HG02938 (cell line): ENCODE measurements at regions not wholly inside any gene's neighbourhood (a gene's known extent, or its start where the extent isn't known, plus 50 kb on each side); places are given as distances from the start of the nearest gene placed in this dataset.
"Not testable (repeated sequence)": the region's sequence is repeated elsewhere in the genome, so short reads cannot be mapped to it uniquely, and the experiment has no call there.

Experiments
- ATAC-seq: cut with Tn5 transposase; IDR thresholded peaks from one replicate; pipeline ENCODE4 v1.9.1; 2021; ENCODE audit warnings: mild to moderate bottlenecking, moderate library complexity; ENCODE audit not compliant: unreplicated experiment

DNA sequence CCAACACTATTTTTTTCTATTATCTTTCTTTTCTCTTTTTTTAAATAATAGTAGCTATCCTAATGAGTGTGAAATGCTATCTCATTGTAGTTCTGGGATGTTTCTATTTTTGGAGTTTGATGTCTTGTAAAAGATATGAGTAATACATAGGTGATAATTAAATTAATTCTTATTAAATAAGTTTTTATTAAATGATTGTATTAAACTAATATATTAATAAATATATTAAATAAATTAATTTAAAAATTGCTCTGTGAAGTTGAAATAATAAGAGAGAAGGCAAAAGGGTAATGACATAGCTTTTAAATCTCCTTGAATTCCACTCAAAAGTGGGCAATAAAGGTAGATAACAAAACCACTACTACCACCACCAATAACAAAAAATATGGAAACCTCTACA is 230.2 kb upstream of the SSTR1 start:
- ATAC-seq, result no peak

DNA sequence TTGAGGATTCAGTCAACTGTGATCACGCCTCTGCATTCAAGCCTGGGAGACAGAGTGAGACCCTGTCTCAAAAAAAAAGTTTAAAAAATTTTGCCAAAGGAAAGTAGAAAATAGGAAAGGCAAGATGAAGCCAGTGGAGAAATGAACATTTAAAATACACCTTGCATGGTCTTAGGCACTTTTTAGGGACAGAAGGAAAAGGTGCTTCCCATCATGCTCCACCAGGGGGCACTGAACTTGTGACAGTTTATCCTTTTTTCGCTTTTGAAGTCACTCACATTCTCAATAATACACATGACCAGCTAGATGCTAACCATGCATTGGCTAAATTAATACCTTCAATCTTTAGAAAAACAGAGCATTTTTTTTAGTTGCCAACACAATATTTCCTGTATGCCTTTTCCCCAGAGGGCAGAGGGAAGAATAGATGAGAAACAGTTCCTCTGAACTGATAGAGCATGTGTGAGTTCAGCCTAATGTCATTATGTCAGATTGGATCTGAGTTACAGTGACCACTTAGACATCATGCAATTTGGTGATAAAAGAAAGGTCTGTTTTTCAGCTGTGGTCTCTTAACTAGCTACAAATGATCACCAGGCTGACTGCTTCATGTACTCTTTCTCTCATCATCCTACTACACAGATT is 221.8 kb upstream of the SSTR1 start:
- ATAC-seq, result no peak

DNA sequence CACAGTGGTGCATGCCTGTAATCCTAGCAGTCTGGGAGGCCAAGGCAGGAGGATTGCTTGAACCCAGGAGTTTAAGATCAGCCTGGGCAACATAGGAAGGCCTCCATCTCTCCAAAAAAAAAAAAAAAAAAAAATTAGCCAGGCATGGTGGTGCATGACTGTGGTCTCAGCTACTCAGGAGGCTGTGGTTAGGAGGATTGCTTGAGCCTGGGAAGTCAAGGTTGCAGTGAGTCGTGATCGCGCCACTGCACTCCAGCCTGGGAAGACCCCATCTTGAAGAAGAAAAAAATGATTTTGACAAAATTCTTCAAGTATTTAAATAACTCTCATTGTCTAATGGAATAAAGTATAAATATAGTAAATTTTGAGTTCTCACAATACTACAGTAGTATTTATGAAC is 219.2 kb upstream of the SSTR1 start:
- ATAC-seq, result no peak

DNA sequence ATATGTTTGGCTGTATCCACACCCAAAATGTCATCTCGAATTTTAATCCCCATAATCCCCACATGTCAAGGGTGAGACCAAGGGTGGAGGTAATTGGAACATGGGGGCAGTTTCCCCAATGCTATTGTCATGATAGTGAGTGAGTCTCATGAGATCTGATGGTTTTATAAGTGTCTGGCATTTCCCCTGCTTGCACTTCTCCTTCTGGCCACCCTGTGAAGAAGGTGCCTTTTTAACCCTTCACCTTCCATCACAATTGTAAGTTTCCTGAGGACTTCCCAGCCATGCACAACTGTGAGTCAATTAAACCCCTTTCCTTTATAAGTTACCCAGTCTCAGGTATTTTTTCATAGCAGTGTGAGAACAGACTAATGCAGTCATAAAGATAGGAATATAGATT is 216.7 kb upstream of the SSTR1 start:
- ATAC-seq, result no peak

DNA sequence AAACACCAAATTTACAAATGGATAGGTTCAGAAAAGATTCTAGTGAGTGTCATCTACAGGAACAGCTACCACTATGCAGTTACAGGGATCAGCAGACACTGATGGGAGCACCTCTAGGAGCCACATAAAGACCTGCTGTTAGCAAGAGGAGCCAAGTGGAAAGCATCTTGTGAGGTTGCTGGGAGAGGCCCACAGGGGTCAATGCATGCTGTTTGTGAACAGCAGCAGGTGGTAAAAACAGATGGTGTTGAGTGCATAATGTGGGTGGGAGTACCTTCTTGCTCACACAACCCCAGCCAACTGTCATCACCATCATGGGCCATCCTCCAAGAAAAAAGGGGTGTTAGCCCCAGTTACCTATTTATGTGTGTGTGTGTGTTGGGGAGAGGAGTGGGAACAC is 215.2 kb upstream of the SSTR1 start:
- no peak for ATAC-seq

DNA sequence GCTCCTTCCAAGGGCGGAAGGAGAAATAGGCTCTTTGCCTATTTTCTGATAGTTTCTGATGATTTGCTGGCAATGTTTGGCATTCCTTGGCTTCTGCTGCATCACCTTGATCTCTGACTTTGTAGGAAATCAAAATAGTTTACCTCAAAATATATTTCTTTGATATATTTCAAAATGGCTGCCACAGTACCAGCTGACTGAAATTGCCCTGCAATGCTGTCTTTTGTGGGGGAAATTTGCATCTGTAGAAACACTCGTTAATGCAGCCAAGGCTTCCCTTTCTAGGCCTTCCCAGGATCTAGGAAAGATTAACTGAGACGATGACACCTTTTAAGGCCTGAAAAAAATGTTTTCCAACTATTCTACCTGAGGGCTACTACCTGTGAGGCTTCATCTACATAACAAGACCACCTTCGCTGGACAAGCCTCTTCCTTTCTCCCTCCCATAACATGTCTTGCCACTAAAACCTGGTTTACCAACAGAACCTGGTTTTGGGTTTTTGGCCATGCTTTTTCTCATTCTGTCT is 212.8 kb upstream of the SSTR1 start:
- no peak for ATAC-seq

DNA sequence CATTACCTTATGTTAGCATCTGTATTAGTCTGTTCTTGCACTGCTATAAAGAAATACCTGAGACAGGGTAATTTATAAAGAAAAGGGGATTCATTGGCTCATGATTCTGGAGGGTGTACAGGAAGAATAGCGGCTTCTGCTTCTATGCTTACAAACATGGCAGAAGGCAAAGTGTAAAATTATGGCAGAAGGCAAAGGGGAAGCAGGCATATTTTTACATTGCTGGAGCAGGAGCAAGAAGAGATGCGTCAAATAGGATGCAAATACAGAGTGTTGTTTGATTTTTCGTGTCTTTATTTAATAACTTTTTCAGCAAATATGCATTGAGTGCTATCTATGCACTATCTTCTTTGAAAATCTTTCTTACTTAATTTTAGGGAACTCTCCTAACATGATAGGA is 210.7 kb upstream of the SSTR1 start:
- no peak for ATAC-seq

DNA sequence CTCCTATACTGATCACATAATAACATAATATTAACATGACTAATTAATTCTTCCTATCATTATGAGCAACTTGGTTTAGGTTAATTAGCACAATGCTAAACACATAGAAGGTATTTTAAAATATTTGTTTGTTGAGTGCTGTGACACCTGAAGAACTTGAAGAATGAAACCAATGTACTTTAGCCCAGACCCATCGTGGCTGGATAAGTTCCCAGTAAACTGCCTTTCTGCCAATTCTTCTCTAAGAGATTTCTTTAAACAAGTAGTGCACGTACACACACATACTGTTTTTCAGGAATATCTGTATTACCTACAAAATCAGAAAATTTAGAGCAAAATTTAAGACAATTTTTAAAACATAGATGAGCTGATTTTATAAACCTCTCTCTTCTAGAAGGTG is 207.4 kb upstream of the SSTR1 start:
- ATAC-seq, result no peak

DNA sequence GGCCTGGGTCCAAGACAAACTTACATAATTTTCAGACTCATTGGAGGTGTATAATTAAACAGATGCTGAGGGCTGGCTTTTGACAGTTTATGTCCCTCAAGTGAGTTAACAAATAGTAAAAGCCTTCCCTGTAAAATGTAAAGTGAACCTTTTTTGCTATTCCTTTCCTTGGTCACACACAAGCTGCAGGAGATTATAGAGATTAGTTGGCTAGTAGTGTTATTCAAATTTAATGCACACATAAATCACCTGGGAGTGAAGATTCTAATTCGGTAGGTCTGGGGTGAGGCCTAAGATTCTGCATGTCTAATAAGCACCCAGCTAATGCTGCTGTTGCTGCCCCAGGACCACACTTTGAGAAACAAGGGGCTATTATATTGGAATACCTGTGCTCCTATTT is 206.2 kb upstream of the SSTR1 start:
- ATAC-seq, result no peak

DNA sequence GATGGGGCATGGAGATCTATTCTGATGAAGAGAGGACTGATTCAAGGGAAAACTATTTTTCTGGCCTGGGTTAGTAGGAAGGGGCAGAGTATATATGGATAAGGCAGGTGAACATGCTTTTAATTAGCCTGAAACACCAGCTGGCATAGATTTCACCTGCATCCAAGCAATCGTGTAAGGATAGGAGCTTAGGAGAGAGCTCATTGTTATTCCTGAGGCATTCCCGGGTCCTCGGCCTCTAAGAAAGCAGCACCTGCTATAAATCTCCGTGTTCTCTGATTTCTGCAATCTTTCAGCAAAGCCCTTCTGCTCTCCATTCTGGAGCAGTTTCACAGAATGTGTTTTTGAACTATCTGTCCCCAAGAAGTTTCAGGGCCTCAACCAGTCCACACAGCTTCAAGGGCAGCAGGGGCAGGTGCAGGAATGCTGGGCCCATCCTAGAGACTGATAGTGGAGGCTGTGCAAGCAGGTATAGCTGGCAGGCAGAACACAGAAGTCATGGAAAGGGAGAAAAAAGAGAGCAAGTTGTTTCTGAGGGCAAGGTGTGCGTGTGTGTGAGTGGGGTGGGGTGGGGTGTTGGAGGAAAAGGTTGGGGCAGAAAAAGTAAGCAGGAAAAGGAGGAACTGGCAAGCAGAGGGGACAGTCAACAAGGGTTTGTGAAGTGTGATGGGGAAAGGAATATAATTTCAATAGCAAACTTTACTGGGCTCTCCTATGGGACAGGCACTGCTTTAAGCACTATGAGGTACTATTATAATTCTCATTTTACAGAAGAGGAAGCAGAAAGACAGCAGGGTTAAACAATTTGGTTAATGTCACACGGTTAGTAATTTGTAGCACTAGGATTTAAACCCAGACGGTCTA is 203.7 kb upstream of the SSTR1 start:
- ATAC-seq, result no peak

DNA sequence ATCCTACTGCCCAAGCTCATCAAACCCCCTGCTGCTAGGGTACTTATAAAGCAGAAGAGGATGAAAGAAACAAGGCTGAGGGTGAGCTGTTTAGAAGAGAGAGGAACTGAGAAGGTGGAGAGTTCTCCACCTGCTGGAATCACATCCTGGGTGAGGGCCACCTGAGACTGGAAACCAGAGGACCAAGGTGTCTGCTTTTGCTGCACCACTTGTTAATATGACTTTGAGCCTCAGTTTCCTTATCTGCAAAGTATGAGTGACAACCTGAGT is 203.2 kb upstream of the SSTR1 start:
- ATAC-seq, result no peak

DNA sequence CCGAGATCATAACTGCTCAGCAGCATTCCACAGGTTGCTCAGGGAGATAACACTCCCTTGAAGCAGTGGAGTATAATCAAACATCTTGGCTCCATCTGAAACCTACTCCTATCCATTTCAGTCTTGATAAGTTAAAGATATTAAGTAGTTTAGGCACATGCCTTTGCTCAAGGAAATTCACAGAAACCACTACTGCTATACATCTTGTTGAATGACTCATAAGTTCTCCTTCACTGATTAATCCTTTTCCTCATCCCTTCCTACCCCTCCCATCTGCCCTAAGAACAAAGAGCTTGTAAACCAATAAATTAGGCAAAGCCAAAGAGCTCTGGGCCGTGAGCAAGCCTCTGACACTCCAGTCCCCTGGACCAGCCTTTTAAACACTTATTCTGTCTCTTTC is 196.5 kb upstream of the SSTR1 start:
- ATAC-seq, result not testable (repeated sequence)

DNA sequence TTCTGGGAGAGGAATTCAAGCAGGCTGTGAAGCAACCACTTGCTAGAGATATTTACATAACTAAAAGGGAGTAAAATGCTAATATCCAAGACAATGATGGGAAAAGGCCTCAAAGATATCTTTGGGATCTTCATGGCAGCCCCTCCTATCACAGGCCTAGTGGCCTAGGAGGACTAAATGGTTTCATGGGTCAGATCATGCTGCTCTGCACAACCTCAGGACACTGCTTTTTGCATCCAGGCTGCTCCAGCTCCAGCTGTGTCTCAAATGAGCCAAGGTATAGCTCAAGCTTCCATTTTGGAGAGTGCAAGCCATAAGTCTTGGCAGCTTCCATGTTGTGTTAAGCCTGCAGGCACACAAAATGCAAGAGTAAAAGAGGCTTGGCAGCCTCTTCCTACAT is 195.6 kb upstream of the SSTR1 start:
- ATAC-seq, result no peak

DNA sequence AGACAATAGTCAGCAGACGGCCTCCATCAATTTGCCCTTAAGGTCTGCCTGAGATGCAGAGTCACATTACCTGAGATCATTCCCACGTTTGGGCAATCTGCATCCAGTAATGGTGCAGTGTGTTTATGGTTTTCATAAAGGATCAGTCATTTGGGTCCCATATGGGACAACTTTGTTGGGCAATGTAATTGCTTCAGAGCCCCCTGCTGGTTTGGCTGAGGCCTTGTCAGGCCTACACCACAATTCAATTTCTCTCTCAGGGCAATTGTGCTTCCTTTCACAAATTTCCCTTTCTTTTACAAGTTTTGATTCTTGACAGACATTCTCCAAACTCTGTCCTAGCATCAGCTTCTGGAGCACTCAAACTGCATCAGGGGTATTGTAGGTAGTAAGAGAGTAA is 191.2 kb upstream of the SSTR1 start:
- ATAC-seq, result no peak

DNA sequence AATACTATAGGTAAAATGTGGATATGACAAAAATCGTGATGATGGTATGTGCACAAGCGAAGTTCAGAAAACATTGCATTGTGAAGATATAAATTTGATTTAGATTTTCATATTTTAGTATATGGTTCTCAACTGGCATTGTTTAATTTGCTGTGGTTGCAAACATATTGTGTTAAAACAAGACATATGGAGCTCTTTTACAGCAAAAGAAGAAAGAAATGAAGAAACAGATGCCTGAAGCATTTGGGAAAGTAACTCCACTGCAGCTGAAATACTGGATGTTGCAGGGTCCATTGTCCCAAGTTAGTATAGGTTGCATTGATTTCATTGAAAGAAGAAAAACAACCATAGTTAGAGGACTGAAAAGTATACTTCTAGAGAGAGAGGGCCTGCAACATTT is 185.8 kb upstream of the SSTR1 start:
- ATAC-seq, result no peak

DNA sequence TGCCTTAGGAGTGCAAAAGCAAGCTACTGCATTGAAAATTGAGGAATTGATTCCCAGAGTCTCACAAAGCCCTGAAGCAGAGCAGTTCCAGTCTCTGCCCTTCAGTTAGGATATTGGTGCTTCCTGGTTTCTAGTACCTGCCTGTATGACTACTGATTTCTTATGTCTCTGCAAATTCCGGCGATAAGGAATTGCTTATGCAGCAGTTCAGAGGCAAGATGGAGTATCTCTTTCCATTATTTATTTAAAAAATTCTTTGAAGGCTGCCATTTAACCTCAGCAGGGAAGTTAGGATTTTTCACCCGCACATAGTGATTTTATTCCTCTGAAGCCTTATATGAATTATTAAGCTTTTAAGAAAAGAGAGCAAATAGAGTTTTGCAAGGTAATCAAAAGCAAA is 184.9 kb upstream of the SSTR1 start:
- ATAC-seq, result no peak

DNA sequence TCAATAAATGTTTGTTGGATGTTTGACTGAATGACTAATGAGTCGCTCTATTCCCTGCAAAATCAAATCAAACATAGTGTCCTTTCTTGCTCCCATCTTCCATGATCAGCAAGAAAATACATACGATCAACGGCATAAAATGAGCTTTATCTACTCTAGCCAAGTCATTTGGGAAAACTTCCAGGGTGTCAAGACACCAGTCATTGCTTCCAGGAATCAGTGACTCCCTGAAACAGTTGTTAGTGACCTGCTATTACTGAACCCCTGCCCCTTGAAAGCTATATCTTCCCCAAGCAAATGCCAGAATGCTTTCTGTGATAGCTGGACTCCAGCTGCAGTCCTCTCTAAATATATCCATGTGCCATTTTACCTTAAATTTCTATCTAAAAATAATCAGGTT is 169.5 kb upstream of the SSTR1 start:
- ATAC-seq, result no peak

DNA sequence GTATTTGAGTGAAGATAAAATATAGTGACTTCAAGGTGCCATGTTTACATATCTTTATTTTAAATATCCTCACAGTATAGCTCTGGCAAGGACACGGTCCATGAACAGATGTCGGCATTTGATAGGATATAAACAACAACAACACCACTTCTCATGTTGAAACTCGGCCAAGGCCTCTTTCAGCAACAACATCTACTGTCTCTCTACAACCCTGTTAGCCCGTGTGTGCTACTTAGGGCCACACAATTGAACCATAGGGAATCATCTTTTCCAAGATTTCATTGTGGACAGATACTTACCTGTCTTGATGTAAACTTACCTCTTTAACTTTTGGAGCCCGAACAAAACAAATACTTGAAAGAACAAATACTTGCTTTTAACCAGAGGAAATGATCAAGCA is 168.7 kb upstream of the SSTR1 start:
- ATAC-seq, result no peak

DNA sequence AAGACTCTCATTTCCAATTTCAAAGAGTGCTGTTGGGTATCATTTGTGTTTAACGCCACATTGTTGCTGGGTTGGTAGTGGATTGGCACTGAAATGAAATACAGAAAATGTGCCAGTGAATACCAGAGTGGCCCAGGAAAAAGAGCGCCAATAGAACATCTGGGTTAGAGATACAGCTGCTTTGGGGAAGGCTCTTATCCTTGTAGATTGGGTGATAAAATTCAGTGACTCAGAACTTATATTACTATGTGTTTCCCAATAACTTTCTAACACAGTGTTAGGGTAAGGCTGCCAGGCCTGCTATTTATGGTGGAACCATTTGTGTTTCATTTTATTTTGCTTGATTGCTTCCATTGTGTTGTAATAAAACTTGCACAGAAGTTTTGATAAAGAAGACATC is 168.2 kb upstream of the SSTR1 start:
- no peak for ATAC-seq

DNA sequence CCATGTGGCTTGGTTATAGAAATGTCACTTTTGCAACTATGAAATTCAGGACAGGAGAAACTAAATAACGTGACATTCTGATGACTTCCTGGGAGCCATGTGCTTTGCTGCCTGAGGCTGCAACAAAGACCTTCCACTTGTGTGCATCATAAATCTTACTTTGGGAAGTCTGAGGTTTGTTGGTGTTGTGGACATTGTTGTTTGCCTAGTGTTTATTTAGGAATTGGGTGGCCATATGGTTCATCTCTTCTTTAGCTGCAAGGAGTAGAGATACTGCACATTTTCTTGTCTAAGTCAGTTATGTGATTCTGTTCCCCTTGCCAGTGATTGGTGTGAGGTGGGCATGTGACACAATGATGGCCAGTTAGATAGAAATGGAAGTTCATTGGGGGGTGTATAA is 167.3 kb upstream of the SSTR1 start:
- ATAC-seq, result no peak

DNA sequence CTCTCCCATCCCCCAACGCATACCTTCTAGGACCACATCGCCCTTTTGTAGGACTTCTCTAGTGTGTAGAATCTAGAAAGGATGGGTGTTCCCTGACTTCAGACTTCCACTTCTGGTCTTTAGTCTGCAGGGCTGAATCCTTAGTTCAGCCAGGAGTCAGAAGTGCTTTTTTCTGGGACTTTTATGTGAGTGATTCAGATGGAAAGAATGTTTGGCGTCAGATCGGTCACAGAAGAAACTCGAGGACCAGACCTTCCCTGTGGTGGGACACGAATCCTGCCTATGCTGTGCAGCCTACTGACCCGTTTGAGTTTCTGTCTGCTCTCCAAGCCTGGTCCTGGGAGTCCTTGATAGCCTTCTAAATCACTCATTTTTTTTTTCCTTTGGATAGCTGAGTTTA is 165.4 kb upstream of the SSTR1 start:
- ATAC-seq, result no peak

DNA sequence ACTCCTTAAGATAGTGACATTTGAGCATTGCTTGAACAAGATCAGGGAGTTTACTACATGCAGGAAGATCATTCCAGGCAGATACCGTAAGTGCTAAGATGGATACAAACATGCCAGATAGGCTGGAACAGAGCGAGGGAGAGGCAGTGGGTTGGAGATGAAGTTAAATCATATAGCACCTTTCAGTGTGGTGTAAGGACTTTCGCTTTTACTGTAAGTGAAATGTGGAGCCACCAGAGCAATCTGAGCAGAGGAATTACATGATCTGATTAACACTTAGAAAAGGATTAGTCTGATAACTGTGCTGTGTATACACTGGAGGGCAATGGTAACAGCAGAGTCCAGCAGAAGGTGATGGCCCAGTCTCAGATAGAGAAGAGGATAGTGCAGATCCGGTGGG is 163.0 kb upstream of the SSTR1 start:
- no peak for ATAC-seq

DNA sequence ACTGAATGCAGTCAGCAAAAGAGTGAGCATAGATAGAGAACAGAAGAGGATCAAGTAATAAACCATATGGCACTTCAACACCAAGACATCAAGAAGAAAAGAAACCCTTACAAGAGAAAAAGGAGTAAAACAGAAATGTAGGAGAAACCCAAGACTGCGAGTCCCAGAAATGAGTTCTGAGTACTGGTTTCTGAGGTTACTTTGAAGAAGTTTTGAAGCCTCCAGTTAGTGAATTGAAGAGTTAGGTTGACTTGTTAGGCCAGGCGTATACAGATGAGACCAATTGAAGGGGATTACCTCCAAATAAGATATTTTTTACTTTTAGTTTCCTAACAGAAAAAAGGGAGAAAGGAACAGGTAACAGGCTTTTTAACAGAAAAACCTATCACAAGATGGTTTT is 162.2 kb upstream of the SSTR1 start:
- ATAC-seq, result no peak
